Activated CD4-positive, alpha-beta T cell treated with anti-CD3 and anti-CD28 coated beads, Interleukin-2, amount 10 ng/mL, durations not matched to agents 24 days and 14 days (primary cell): ENCODE measurements at regions not wholly inside any gene's neighbourhood (a gene's known extent, or its start where the extent isn't known, plus 50 kb on each side); places are given as distances from the start of the nearest gene placed in this dataset.
"Not testable (repeated sequence)": the region's sequence is repeated elsewhere in the genome, so short reads cannot be mapped to it uniquely, and the experiment has no call there.

Experiments used
- DNase-seq: peaks from one replicate; pipeline ENCODE4 v3.0.0; 2022
- H3K27ac Mint-ChIP-seq: one replicate; pipeline ENCODE4 v1.8.0; 2022; ENCODE audit warnings: mild to moderate bottlenecking, mixed read lengths
- H3K27me3 Mint-ChIP-seq: one replicate; pipeline ENCODE4 v1.8.0; 2022; ENCODE audit warnings: mixed read lengths
- H3K36me3 Mint-ChIP-seq: one replicate; pipeline ENCODE4 v1.8.0; 2022; ENCODE audit warnings: low read depth, mild to moderate bottlenecking, mixed read lengths
- H3K4me1 Mint-ChIP-seq: one replicate; pipeline ENCODE4 v1.8.0; 2021; ENCODE audit warnings: mixed read lengths
- H3K4me3 Mint-ChIP-seq: one replicate; pipeline ENCODE4 v1.8.0; 2022; ENCODE audit warnings: mild to moderate bottlenecking, moderate library complexity, mixed read lengths
- H3K9me3 Mint-ChIP-seq: one replicate; pipeline ENCODE4 v1.8.0; 2021; ENCODE audit warnings: mixed read lengths
- intact Hi-C: fragments of 100-400 bp; cut with micrococcal nuclease; formaldehyde crosslinking; loops from one replicate; pipeline ENCODE4 v1.15.1; 2023

GRCh38 chr2:56971383-56971974, 787.7 kb downstream of the CCDC85A start:
- no peaks in the 10 kb centered on the region for H3K36me3 Mint-ChIP-seq

GRCh38 chr2:56981554-56981953, 797.8 kb downstream of the CCDC85A start:
- Mint-ChIP-seq H3K27ac (no peak overlapping the region), H3K9me3 (peaks cover 18% of the 10 kb centered on the region), H3K36me3 (no peaks in the 10 kb centered on the region), H3K4me1 (no peaks in the 10 kb centered on the region), H3K4me3 (no peak overlapping the region), H3K27me3 (no peaks in the 10 kb centered on the region)
- DNase-seq: no peak
- intact Hi-C loops: no loop called here

More at GRCh38 chr2:56971383-56971974, 787.7 kb downstream of the CCDC85A start:
- Mint-ChIP-seq H3K4me3 (no peak overlapping the region), H3K4me1 (no peaks in the 10 kb centered on the region), H3K9me3 (peaks cover 7% of the 10 kb centered on the region), H3K27ac (no peak overlapping the region), H3K27me3 (no peaks in the 10 kb centered on the region)
- intact Hi-C loops: no loop called here
- DNase-seq: no peak

- intact Hi-C loops: no loop called here
- no peak overlapping the region for H3K27ac Mint-ChIP-seq
- H3K27me3 Mint-ChIP-seq: no peaks in the 10 kb centered on the region
- DNase-seq: no peak
- H3K4me3 Mint-ChIP-seq: no peak overlapping the region
- no peaks in the 10 kb centered on the region for H3K36me3 Mint-ChIP-seq
- peaks cover 14% of the 10 kb centered on the region for H3K9me3 Mint-ChIP-seq
- no peaks in the 10 kb centered on the region for H3K4me1 Mint-ChIP-seq
Observed at GRCh38 chr2:56985609-56986008, 801.8 kb downstream of the CCDC85A start.

- H3K9me3 Mint-ChIP-seq: no peaks in the 10 kb centered on the region
- H3K4me3 Mint-ChIP-seq: no peak overlapping the region
- DNase-seq: no peak
- H3K36me3 Mint-ChIP-seq: no peaks in the 10 kb centered on the region
- H3K27me3 Mint-ChIP-seq: no peaks in the 10 kb centered on the region
- H3K4me1 Mint-ChIP-seq: no peaks in the 10 kb centered on the region
- H3K27ac Mint-ChIP-seq: no peak overlapping the region
- intact Hi-C loops: no loop called here
Observed at GRCh38 chr2:57022496-57022895, 838.7 kb downstream of the CCDC85A start.

- H3K4me3 Mint-ChIP-seq: no peak overlapping the region
- H3K27me3 Mint-ChIP-seq: no peaks in the 10 kb centered on the region
- H3K9me3 Mint-ChIP-seq: no peaks in the 10 kb centered on the region
- intact Hi-C loops: no loop called here
- no peak overlapping the region for H3K27ac Mint-ChIP-seq
- H3K36me3 Mint-ChIP-seq: no peaks in the 10 kb centered on the region
- H3K4me1 Mint-ChIP-seq: no peaks in the 10 kb centered on the region
- no peak for DNase-seq
Observed at GRCh38 chr2:57044931-57045635, 861.3 kb downstream of the CCDC85A start.

DNA sequence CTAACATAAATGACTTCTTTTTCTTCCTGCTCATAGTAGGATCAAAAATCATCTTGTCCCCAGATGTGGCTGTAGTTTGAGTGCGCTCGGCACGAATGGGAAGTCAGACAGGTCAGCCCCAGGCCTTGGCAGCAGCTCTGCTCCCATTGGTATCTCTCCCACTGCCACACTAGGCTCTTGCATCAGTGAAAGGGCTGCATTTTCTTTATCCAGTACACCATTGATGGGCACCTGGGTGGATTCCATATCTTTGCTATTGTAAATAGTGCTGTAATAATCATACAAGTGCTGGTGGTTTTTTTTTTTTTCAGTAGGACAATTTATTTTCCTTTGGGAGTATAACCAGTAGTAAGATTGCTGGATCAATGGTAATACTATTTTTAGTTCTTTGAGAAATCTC, 865.5 kb downstream of the CCDC85A start:
- no peaks in the 10 kb centered on the region for H3K27me3 Mint-ChIP-seq
- no peaks in the 10 kb centered on the region for H3K36me3 Mint-ChIP-seq
- H3K4me3 Mint-ChIP-seq: no peak overlapping the region
- intact Hi-C loops: no loop called here
- H3K27ac Mint-ChIP-seq: no peak overlapping the region
- no peaks in the 10 kb centered on the region for H3K9me3 Mint-ChIP-seq
- DNase-seq: no peak
- H3K4me1 Mint-ChIP-seq: no peaks in the 10 kb centered on the region

DNA sequence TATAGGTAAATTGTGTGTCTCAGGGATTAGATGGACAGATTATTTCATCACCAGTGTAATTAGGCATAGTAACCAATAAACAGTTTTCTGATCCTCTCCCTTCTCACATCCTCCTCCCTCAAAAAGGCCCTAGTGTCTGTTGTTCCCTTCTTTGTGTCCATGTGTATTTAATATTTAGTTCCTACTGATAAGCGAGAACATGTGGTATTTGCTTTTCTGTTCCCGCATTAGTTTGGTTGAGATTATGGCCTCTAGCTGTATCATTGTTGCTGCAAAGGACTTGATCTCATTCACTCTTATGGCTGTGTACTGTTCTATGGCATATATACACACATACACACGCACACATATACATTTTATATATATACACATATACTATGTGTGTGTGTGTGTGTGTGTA, 866.2 kb downstream of the CCDC85A start:
- Mint-ChIP-seq H3K4me3 (no peak overlapping the region), H3K27me3 (no peaks in the 10 kb centered on the region), H3K36me3 (no peaks in the 10 kb centered on the region), H3K27ac (no peak overlapping the region), H3K9me3 (no peaks in the 10 kb centered on the region), H3K4me1 (no peaks in the 10 kb centered on the region)
- DNase-seq: no peak
- intact Hi-C loops: no loop called here

DNA sequence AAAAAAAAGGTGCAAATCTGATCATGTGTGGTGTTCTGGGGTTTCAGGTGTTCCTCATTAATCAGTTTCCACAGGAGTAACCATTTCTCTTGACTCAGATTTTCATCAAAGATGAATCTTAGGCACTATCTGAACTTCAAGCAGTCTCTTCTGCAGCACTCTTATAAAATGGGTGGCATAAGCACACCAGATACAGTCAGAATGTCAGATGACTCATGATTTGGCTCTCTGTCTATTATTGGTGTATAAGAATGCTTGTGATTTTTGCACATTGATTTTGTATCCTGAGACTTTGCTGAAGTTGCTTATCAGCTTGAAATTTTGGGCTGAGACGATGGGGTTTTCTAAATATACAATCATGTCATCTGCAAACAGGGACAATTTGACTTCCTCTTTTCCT, 882.5 kb downstream of the CCDC85A start:
- H3K27me3 Mint-ChIP-seq, H3K4me3 Mint-ChIP-seq, H3K36me3 Mint-ChIP-seq, H3K9me3 Mint-ChIP-seq, DNase-seq, H3K27ac Mint-ChIP-seq, intact Hi-C loops, H3K4me1 Mint-ChIP-seq: not testable (repeated sequence)

DNA sequence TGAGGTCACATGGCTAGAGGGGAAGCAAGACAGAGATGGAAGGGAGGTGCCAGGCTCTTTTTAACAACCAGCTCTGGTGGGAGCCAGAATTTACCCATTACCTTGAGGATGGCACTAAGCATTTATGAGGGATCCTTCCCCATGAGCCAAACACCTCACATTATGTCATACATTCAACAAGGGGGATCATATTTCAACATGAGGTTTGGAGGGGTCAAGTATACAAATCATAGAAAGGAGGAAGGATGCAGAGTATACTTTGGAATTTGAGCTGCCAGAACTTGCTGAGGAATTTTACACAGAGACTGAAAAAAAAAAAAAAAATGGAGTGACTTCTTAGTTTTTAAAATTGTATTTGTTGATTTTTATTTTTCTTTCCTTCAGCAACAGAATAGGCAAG, 891.4 kb downstream of the CCDC85A start:
- DNase-seq: no peak
- Mint-ChIP-seq H3K9me3 (peaks cover 9% of the 10 kb centered on the region), H3K27me3 (no peaks in the 10 kb centered on the region), H3K4me3 (no peak overlapping the region), H3K4me1 (no peaks in the 10 kb centered on the region), H3K36me3 (no peaks in the 10 kb centered on the region), H3K27ac (no peak overlapping the region)
- intact Hi-C loops: no loop called here

DNA sequence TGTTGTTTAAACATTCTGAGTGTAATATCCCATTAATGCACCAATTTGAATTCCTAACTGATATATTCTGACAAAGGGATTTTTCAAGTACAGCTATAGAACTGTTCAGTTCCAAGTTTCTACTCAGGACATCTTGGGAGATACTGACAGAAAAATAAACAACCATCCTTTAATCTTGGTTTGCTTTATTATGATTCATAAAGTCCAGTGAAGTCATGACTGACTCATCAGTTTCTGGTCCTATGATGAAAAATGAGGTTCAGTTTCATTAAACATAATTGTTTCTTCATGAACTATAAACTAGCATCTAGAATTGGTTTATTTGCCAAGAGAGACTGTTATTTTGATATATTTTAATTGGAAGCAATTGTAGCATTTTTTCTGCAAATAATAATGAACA, 896.2 kb downstream of the CCDC85A start:
- peaks cover 4% of the 10 kb centered on the region for H3K9me3 Mint-ChIP-seq
- DNase-seq: no peak
- H3K27ac Mint-ChIP-seq: no peak overlapping the region
- H3K4me3 Mint-ChIP-seq: no peak overlapping the region
- no peaks in the 10 kb centered on the region for H3K4me1 Mint-ChIP-seq
- no peaks in the 10 kb centered on the region for H3K27me3 Mint-ChIP-seq
- intact Hi-C loops: no loop called here
- H3K36me3 Mint-ChIP-seq: no peaks in the 10 kb centered on the region

DNA sequence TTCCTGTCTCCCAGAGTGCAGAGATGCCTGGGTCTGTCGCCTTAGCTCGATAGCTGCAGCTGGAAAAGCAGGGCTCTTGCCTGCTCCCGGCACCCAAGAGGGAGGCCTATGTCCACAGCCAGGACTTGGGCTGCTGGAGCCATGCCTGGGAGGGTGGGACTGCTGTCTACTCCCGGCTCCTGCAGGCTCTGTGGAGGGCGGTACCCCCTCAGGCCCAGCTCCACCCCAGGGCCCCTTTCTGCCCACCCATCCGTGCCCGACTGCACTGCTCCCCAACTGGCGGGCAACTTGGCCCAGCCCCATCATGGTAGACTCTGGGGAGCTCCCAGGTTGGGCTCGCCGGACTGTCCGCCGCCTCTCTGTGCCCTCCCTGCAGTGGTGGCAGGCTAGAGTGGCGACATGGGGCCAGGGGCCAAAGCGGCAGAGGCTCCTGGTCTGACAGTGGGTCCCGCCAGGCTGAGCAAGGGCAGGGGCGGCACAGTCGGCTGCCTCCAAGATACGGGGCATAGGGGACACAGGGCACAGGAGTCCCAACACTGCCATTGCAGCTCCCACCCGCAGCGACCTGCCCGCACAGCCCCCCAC, 901.0 kb downstream of the CCDC85A start:
- intact Hi-C loops: no loop called here
- peaks cover 5% of the 10 kb centered on the region for H3K9me3 Mint-ChIP-seq
- no peak overlapping the region for H3K27ac Mint-ChIP-seq
- H3K4me3 Mint-ChIP-seq: no peak overlapping the region
- H3K4me1 Mint-ChIP-seq: no peaks in the 10 kb centered on the region
- DNase-seq: no peak
- no peaks in the 10 kb centered on the region for H3K36me3 Mint-ChIP-seq
- H3K27me3 Mint-ChIP-seq: no peaks in the 10 kb centered on the region

DNA sequence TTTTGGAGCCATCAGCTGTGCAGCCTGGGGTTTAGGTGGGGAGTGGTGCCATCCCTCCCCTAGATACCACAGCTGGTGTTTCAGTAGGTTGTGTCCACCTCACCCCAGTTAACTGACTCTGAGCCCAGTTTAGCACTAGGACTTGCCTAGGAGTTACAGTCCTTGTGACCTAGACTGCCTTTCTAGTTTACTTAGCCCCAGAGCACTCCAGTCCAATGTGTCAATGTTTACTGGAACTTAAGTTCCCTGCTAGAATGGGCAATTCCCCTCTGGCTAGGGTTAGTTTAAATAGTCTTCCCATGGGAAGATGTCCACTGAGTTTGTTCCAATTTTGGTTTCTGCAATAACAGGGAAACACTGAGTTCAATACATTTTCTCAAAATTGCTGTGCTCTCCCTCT, 909.2 kb downstream of the CCDC85A start:
- no peaks in the 10 kb centered on the region for H3K36me3 Mint-ChIP-seq
- no peak for DNase-seq
- H3K27me3 Mint-ChIP-seq: no peaks in the 10 kb centered on the region
- H3K4me3 Mint-ChIP-seq: no peak overlapping the region
- intact Hi-C loops: no loop called here
- no peak overlapping the region for H3K27ac Mint-ChIP-seq
- no peaks in the 10 kb centered on the region for H3K4me1 Mint-ChIP-seq
- peaks cover 12% of the 10 kb centered on the region for H3K9me3 Mint-ChIP-seq

DNA sequence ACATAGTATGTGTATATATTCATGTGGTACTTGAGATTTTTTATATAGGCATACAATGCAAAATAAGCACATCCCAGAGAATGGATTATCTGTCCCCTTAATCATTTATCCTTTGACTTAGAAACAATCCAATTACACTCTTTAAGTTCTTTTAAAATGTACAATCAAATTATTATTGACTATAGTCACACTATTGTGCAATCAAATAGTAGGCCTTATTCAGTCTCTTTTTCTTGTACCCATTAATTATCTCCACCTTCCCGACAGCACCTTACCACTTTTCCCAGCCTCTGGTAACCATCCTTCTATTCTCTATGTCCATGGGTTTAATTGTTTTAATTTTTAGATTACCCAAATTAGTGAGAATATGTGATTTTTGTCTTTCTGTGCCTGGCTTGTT, 914.1 kb downstream of the CCDC85A start:
- DNase-seq: no peak
- H3K36me3 Mint-ChIP-seq: no peaks in the 10 kb centered on the region
- intact Hi-C loops: no loop called here
- H3K27me3 Mint-ChIP-seq: no peaks in the 10 kb centered on the region
- peaks cover 17% of the 10 kb centered on the region for H3K9me3 Mint-ChIP-seq
- no peak overlapping the region for H3K27ac Mint-ChIP-seq
- H3K4me3 Mint-ChIP-seq: no peak overlapping the region
- no peaks in the 10 kb centered on the region for H3K4me1 Mint-ChIP-seq

- Mint-ChIP-seq H3K4me1 (no peaks in the 10 kb centered on the region), H3K9me3 (peaks cover 10% of the 10 kb centered on the region), H3K27ac (no peak overlapping the region), H3K36me3 (no peaks in the 10 kb centered on the region), H3K27me3 (no peaks in the 10 kb centered on the region), H3K4me3 (no peak overlapping the region)
- intact Hi-C loops: no loop called here
- no peak for DNase-seq
Observed at GRCh38 chr2:57100436-57100835, 916.6 kb downstream of the CCDC85A start.

DNA sequence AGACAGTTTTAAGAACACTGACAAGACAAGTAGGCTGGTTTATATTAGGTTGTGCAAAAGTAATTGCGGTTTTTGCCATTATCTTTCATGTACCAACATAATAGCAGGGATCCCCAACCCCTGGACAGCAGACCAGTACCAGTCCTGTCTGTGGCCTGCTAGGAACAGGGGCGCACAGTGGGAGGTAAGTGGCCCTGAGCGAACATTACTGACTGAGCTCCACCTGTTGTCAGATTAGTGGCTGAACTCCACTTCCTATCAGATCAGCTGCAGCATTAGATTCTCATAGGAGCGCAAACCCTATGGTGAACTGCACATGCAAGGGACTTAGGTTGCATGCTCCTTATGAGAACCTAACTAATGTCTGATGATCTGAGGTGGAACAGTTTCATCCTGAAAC, 921.9 kb downstream of the CCDC85A start:
- Mint-ChIP-seq H3K4me3 (no peak overlapping the region), H3K4me1 (no peaks in the 10 kb centered on the region), H3K27ac (no peak overlapping the region)

More for the DNA sequence above, 921.9 kb downstream of the CCDC85A start:
- intact Hi-C loops: no loop called here
- H3K36me3 Mint-ChIP-seq: no peaks in the 10 kb centered on the region
- H3K9me3 Mint-ChIP-seq: peaks cover 4% of the 10 kb centered on the region
- no peaks in the 10 kb centered on the region for H3K27me3 Mint-ChIP-seq
- no peak for DNase-seq
